Astrocyte of the spinal cord (primary cell): ENCODE measurements at regions not wholly inside any gene's neighbourhood (a gene's known extent, or its start where the extent isn't known, plus 50 kb on each side); places are given as distances from the start of the nearest gene placed in this dataset.
"Not testable (repeated sequence)": the region's sequence is repeated elsewhere in the genome, so short reads cannot be mapped to it uniquely, and the experiment has no call there.

Source experiments
- DNase-seq: peaks from one replicate; pipeline ENCODE4 v3.0.0; 2011; ENCODE audit warnings: low read depth, low spot score
- H3K4me3 ChIP-seq: 2 replicates; pipeline ENCODE4 v1.5.1; 2011; ENCODE audit warnings: low read depth, mild to moderate bottlenecking, low read length, moderate library complexity
- in situ Hi-C: cut with HindIII; loops from 2 replicates; pipeline ENCODE4 v1.10.0; 2017; ENCODE audit warnings: low sequenced_read_pairs
- TF ChIP-seq, protein P1 (sequence below): IDR thresholded peaks from 2 replicates; pipeline ENCODE4 v1.5.1; 2012; ENCODE audit warnings: low read depth, mild to moderate bottlenecking, low read length, inconsistent platforms

DNA sequence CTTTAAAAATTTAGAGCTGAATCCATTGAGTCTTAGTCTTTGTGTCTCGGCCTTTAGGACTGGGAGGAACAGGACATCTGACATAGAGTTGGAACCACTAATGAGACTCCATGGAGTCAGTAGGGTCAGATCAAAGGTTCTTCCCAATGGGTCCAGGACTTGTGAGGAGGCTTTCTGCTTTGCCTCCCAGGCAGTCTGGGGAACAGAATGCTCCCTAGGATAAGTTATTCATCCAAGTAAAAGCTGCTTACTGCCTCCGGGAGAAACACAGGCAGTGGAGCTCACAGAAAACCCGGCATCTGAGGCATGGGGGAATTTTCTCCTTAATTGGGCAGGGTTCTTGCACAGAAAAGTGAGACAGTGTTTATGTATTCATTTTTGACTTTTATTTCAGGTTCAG lies 216.4 kb downstream of the SEC23IP start:
- H3K4me3 ChIP-seq, result no peak overlapping the region
- DNase-seq, result no peak
- in situ Hi-C loops, result no loop called here
- TF ChIP-seq, protein P1, sequence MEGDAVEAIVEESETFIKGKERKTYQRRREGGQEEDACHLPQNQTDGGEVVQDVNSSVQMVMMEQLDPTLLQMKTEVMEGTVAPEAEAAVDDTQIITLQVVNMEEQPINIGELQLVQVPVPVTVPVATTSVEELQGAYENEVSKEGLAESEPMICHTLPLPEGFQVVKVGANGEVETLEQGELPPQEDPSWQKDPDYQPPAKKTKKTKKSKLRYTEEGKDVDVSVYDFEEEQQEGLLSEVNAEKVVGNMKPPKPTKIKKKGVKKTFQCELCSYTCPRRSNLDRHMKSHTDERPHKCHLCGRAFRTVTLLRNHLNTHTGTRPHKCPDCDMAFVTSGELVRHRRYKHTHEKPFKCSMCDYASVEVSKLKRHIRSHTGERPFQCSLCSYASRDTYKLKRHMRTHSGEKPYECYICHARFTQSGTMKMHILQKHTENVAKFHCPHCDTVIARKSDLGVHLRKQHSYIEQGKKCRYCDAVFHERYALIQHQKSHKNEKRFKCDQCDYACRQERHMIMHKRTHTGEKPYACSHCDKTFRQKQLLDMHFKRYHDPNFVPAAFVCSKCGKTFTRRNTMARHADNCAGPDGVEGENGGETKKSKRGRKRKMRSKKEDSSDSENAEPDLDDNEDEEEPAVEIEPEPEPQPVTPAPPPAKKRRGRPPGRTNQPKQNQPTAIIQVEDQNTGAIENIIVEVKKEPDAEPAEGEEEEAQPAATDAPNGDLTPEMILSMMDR, result no peak

DNA sequence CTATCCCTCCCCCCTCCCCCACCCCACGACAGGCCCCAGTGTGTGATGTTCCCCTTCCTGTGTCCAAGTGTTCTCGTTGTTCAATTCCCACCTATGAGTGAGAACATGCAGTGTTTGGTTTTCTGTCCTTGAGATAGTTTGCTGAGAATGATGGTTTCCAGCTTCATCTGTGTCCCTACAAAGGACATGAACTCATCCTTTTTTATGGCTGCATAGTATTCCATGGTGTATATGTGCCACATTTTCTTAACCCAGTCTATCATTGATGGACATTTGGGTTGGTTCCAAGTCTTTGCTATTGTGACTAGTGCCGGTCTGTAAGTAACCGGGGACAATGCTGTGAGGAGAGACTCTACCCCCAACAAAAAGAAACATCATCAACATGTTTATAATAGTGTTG lies 217.2 kb downstream of the SEC23IP start:
- H3K4me3 ChIP-seq, DNase-seq, in situ Hi-C loops: not testable (repeated sequence)

- no peak for DNase-seq
- no peak overlapping the region for H3K4me3 ChIP-seq
- in situ Hi-C loops, result no loop called here
- TF ChIP-seq, protein P1, result no peak
These were observed 217.7 kb downstream of the SEC23IP start for GRCh38 chr10:120110196-120110595.

- TF ChIP-seq, protein P1, result no peak
- H3K4me3 ChIP-seq, result no peak overlapping the region
- DNase-seq, result no peak
- in situ Hi-C loops, result no loop called here
These were observed 219.1 kb downstream of the SEC23IP start for GRCh38 chr10:120111628-120112027.

GRCh38 chr10:120112809-120113208 lies 220.3 kb downstream of the SEC23IP start:
- H3K4me3 ChIP-seq, result no peak overlapping the region
- in situ Hi-C loops, result no loop called here
- TF ChIP-seq, protein P1, result no peak
- no peak for DNase-seq

DNA sequence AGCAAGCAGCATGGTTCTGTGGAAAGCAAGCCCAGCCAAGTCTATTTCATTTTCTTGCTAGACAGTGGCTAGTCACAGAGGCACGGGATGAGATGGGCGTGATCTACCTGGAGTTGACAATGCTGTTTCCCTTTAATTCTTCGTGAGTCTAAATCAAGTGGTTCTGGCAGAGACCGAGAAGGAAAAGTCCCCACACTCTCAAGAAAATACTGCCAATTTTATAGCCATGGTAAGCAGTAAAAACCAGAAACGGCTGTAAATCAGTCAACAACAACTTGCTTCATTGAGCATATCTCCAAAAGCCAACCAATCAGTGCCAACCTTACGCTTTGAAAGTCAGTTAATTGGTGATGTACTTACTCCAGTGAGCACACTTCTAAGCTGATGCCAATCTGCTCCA lies 223.4 kb downstream of the SEC23IP start:
- TF ChIP-seq, protein P1, result no peak
- no peak for DNase-seq
- no peak overlapping the region for H3K4me3 ChIP-seq
- in situ Hi-C loops, result no loop called here

GRCh38 chr10:120121768-120122167 lies 229.2 kb downstream of the SEC23IP start:
- H3K4me3 ChIP-seq, result no peak overlapping the region
- TF ChIP-seq, protein P1, result no peak
- in situ Hi-C loops, result no loop called here
- no peak for DNase-seq
